Stomach smooth muscle (tissue), 2 donors: ENCODE measurements at regions not wholly inside any gene's neighbourhood (a gene's known extent, or its start where the extent isn't known, plus 50 kb on each side); places are given as distances from the start of the nearest gene placed in this dataset.
A peak's percentile ranks its signal among the peaks of the same experiment; 100 is the strongest.

Experiments used
- H3K27ac ChIP-seq: one replicate; pipeline ENCODE4 v1.7.0; 2013; ENCODE audit warnings: mild to moderate bottlenecking, low read length, inconsistent platforms
- H3K27me3 ChIP-seq, 2 donors: one replicate each; pipeline ENCODE4 v1.7.0; 2013; ENCODE audit warnings: low read length in 2 of 2; ENCODE audit not compliant: insufficient read depth in 2 of 2, control insufficient read depth in 1 of 2
- H3K36me3 ChIP-seq, 2 donors: one replicate each; pipeline ENCODE4 v1.7.0; 2013; ENCODE audit warnings: low read length in 2 of 2; ENCODE audit not compliant: control insufficient read depth in 2 of 2, insufficient read depth in 2 of 2
- H3K4me1 ChIP-seq: one replicate; pipeline ENCODE4 v1.7.0; 2013; ENCODE audit warnings: low read length; ENCODE audit not compliant: control insufficient read depth, insufficient read depth
- H3K4me3 ChIP-seq, 2 donors: one replicate each; pipeline ENCODE4 v1.7.0; 2013; ENCODE audit warnings: low read length in 2 of 2
- H3K9ac ChIP-seq, 2 donors: one replicate each; pipeline ENCODE4 v1.7.0; 2013; ENCODE audit warnings: low read length in 2 of 2, mild to moderate bottlenecking in 1 of 2
- H3K9me3 ChIP-seq, 2 donors: one replicate each; pipeline ENCODE4 v1.7.0; 2013; ENCODE audit warnings: low read length in 2 of 2; ENCODE audit not compliant: control insufficient read depth in 2 of 2
- donor health status: healthy.
- donor health status: Pancreatic carcinoma.

- Histone ChIP-seq H3K9me3 (no peaks in the 10 kb centered on the region), H3K36me3 (no peaks in the 10 kb centered on the region), H3K27me3 (no peaks in the 10 kb centered on the region), H3K27ac (no peak overlapping the region), H3K9ac (no peak overlapping the region), H3K4me1 (peaks cover 21% of the 10 kb centered on the region), H3K4me3 (peak overlapping the region in 1 of 2 donors; percentile 3)
Observed at GRCh38 chr2:41878716-41879234, 169.0 kb upstream of the PKDCC start.

GRCh38 chr2:41879235-41879916 lies 168.4 kb upstream of the PKDCC start:
- H3K36me3 ChIP-seq, result no peaks in the 10 kb centered on the region
- H3K9ac ChIP-seq, result no peak overlapping the region
- no peaks in the 10 kb centered on the region for H3K9me3 ChIP-seq
- H3K4me3 ChIP-seq, result peak overlapping the region in 1 of 2 donors; percentile 3
- peaks cover 16% of the 10 kb centered on the region for H3K4me1 ChIP-seq
- no peaks in the 10 kb centered on the region for H3K27me3 ChIP-seq
- H3K27ac ChIP-seq, result no peak overlapping the region

- no peak overlapping the region for H3K27ac ChIP-seq
- H3K9me3 ChIP-seq, result no peaks in the 10 kb centered on the region
- no peaks in the 10 kb centered on the region for H3K27me3 ChIP-seq
- no peak overlapping the region for H3K4me3 ChIP-seq
- no peak overlapping the region for H3K9ac ChIP-seq
- peaks cover 16% of the 10 kb centered on the region for H3K4me1 ChIP-seq
- no peaks in the 10 kb centered on the region for H3K36me3 ChIP-seq
Observed at GRCh38 chr2:41880561-41881243, 167.1 kb upstream of the PKDCC start.

- H3K9ac ChIP-seq, result no peak overlapping the region
- peaks cover 16% of the 10 kb centered on the region for H3K4me1 ChIP-seq
- H3K36me3 ChIP-seq, result no peaks in the 10 kb centered on the region
- H3K9me3 ChIP-seq, result no peaks in the 10 kb centered on the region
- no peak overlapping the region for H3K27ac ChIP-seq
- no peak overlapping the region for H3K4me3 ChIP-seq
- H3K27me3 ChIP-seq, result no peaks in the 10 kb centered on the region
Observed at GRCh38 chr2:41881249-41881648, 166.6 kb upstream of the PKDCC start.

GRCh38 chr2:41884718-41885117 lies 163.1 kb upstream of the PKDCC start:
- Histone ChIP-seq H3K9ac (no peak overlapping the region), H3K27ac (no peak overlapping the region), H3K9me3 (no peaks in the 10 kb centered on the region), H3K4me1 (peaks cover 2% of the 10 kb centered on the region), H3K4me3 (no peak overlapping the region), H3K36me3 (no peaks in the 10 kb centered on the region), H3K27me3 (no peaks in the 10 kb centered on the region)

GRCh38 chr2:41886145-41886664 lies 161.6 kb upstream of the PKDCC start:
- Histone ChIP-seq H3K27me3 (no peaks in the 10 kb centered on the region), H3K4me1 (no peaks in the 10 kb centered on the region), H3K9me3 (no peaks in the 10 kb centered on the region), H3K9ac (no peak overlapping the region), H3K36me3 (no peaks in the 10 kb centered on the region), H3K27ac (no peak overlapping the region), H3K4me3 (no peak overlapping the region)

- H3K4me3 ChIP-seq, result no peak overlapping the region
- H3K27ac ChIP-seq, result no peak overlapping the region
- H3K27me3 ChIP-seq, result no peaks in the 10 kb centered on the region
- no peaks in the 10 kb centered on the region for H3K4me1 ChIP-seq
- no peak overlapping the region for H3K9ac ChIP-seq
- H3K36me3 ChIP-seq, result no peaks in the 10 kb centered on the region
- no peaks in the 10 kb centered on the region for H3K9me3 ChIP-seq
Observed at GRCh38 chr2:41886757-41887156, 161.1 kb upstream of the PKDCC start.

GRCh38 chr2:41890341-41890740 lies 157.5 kb upstream of the PKDCC start:
- no peak overlapping the region for H3K27ac ChIP-seq
- H3K9me3 ChIP-seq, result no peaks in the 10 kb centered on the region
- H3K27me3 ChIP-seq, result peaks cover 0 to 2% of the 10 kb centered on the region in 2 donors
- no peaks in the 10 kb centered on the region for H3K36me3 ChIP-seq
- H3K9ac ChIP-seq, result no peak overlapping the region
- no peaks in the 10 kb centered on the region for H3K4me1 ChIP-seq
- no peak overlapping the region for H3K4me3 ChIP-seq

- Histone ChIP-seq H3K27me3 (peaks cover 0 to 4% of the 10 kb centered on the region in 2 donors), H3K9me3 (no peaks in the 10 kb centered on the region), H3K27ac (no peak overlapping the region), H3K4me1 (no peaks in the 10 kb centered on the region), H3K4me3 (no peak overlapping the region), H3K36me3 (no peaks in the 10 kb centered on the region), H3K9ac (no peak overlapping the region)
Observed at GRCh38 chr2:41892476-41892875, 155.3 kb upstream of the PKDCC start.

- Histone ChIP-seq H3K27me3 (peaks cover 0 to 4% of the 10 kb centered on the region in 2 donors), H3K4me3 (no peak overlapping the region), H3K9ac (no peak overlapping the region), H3K9me3 (no peaks in the 10 kb centered on the region), H3K36me3 (no peaks in the 10 kb centered on the region), H3K4me1 (no peaks in the 10 kb centered on the region), H3K27ac (no peak overlapping the region)
Observed at GRCh38 chr2:41894563-41895333, 153.1 kb upstream of the PKDCC start.
